ENCODE measurements at regions not wholly inside any gene's neighbourhood (a gene's known extent, or its start where the extent isn't known, plus 50 kb on each side); places are given as distances from the start of the nearest gene placed in this dataset.
"Not testable (repeated sequence)": the region's sequence is repeated elsewhere in the genome, so short reads cannot be mapped to it uniquely, and the experiment has no call there.

- ATAC-seq = no peak
These were observed 97.4 kb upstream of the ELOVL5 start for GRCh38 chr6:53446151-53446550.

- ATAC-seq = no peak
These were observed 93.0 kb upstream of the ELOVL5 start for GRCh38 chr6:53441761-53442160.

GRCh38 chr6:53441035-53441493, 92.3 kb upstream of the ELOVL5 start:
- no peak for ATAC-seq

- no peak for ATAC-seq
These were observed 91.7 kb upstream of the ELOVL5 start for GRCh38 chr6:53440336-53440945.

GRCh38 chr6:53439556-53439955, 90.8 kb upstream of the ELOVL5 start:
- no peak for ATAC-seq

- peak; percentile 81 for ATAC-seq
These were observed 88.9 kb upstream of the ELOVL5 start for GRCh38 chr6:53437557-53438202.

GRCh38 chr6:53436526-53437303, 88.0 kb upstream of the ELOVL5 start:
- ATAC-seq = no peak

GRCh38 chr6:53433951-53434285, 85.2 kb upstream of the ELOVL5 start:
- ATAC-seq = no peak

GRCh38 chr6:53433261-53433950, 84.7 kb upstream of the ELOVL5 start:
- ATAC-seq = no peak

GRCh38 chr6:53432318-53433161, 83.8 kb upstream of the ELOVL5 start:
- no peak for ATAC-seq

GRCh38 chr6:53431704-53432103, 83.0 kb upstream of the ELOVL5 start:
- ATAC-seq = no peak

- no peak for ATAC-seq
These were observed 80.7 kb upstream of the ELOVL5 start for GRCh38 chr6:53429401-53429800.

GRCh38 chr6:53428886-53429285, 80.1 kb upstream of the ELOVL5 start:
- ATAC-seq = no peak

- no peak for ATAC-seq
These were observed 78.0 kb upstream of the ELOVL5 start for GRCh38 chr6:53426667-53427270.

GRCh38 chr6:53426117-53426516, 77.4 kb upstream of the ELOVL5 start:
- ATAC-seq = no peak

- ATAC-seq = no peak
These were observed 76.4 kb upstream of the ELOVL5 start for GRCh38 chr6:53424976-53425718.

- no peak for ATAC-seq
These were observed 75.5 kb upstream of the ELOVL5 start for GRCh38 chr6:53424300-53424699.

- not testable (repeated sequence) for ATAC-seq
These were observed 74.8 kb upstream of the ELOVL5 start for GRCh38 chr6:53423560-53423959.

GRCh38 chr6:53419026-53419425, 70.3 kb upstream of the ELOVL5 start:
- ATAC-seq = no peak

- no peak for ATAC-seq
These were observed 69.5 kb upstream of the ELOVL5 start for GRCh38 chr6:53418288-53418687.

GRCh38 chr6:53417141-53417540, 68.4 kb upstream of the ELOVL5 start:
- no peak for ATAC-seq

Data from esophagus mucosa (tissue), 1 donor.